Neural progenitor cell (in vitro differentiated cells): ENCODE measurements at regions not wholly inside any gene's neighbourhood (a gene's known extent, or its start where the extent isn't known, plus 50 kb on each side); places are given as distances from the start of the nearest gene placed in this dataset.

Experiments
- DNase-seq: peaks from one replicate; pipeline ENCODE4 v3.0.0-alpha.2; 2016; ENCODE audit warnings: low spot score
- H2AFZ ChIP-seq: fragments of 200-600 bp; sonication (generic); replicated peaks from 2 replicates; pipeline ENCODE4 v1.6.1; 2016; ENCODE audit warnings: antibody characterized with exemption
- H3F3A ChIP-seq: fragments of 200-600 bp; sonication (generic); 2 replicates; pipeline ENCODE4 v1.6.1; 2016; ENCODE audit warnings: antibody characterized with exemption, low read depth
- H3K27ac ChIP-seq: fragments of 200-600 bp; sonication (generic); 2 replicates; pipeline ENCODE4 v1.5.1; 2016; ENCODE audit warnings: mild to moderate bottlenecking
- H3K27me3 ChIP-seq: fragments of 200-600 bp; sonication (generic); 2 replicates; pipeline ENCODE4 v1.6.1; 2016; ENCODE audit warnings: mild to moderate bottlenecking, moderate library complexity
- H3K36me3 ChIP-seq: fragments of 200-600 bp; sonication (generic); 2 replicates; pipeline ENCODE4 v1.5.1; 2016
- H3K4me1 ChIP-seq: fragments of 200-600 bp; sonication (generic); 2 replicates; pipeline ENCODE4 v1.6.1; 2016; ENCODE audit warnings: mixed run types
- H3K4me2 ChIP-seq: fragments of 200-600 bp; sonication (generic); 2 replicates; pipeline ENCODE4 v1.6.1; 2016
- H3K4me3 ChIP-seq: fragments of 200-600 bp; sonication (generic); 2 replicates; pipeline ENCODE4 v1.5.1; 2016
- H3K79me2 ChIP-seq: fragments of 200-600 bp; sonication (generic); 2 replicates; pipeline ENCODE4 v1.6.1; 2016; ENCODE audit warnings: low read depth
- H3K9ac ChIP-seq: fragments of 200-600 bp; sonication (generic); 2 replicates; pipeline ENCODE4 v1.6.1; 2016
- H3K9me3 ChIP-seq: fragments of 200-600 bp; sonication (generic); 2 replicates; pipeline ENCODE4 v1.5.1; 2016; ENCODE audit warnings: low read depth
- H4K20me1 ChIP-seq: fragments of 200-600 bp; sonication (generic); 2 replicates; pipeline ENCODE4 v1.6.1; 2016; ENCODE audit warnings: low read depth
- H3K27ac Mint-ChIP-seq: 3 replicates; pipeline ENCODE4 v1.8.0; 2021; ENCODE audit warnings: mixed read lengths
- H3K27me3 Mint-ChIP-seq: 2 replicates; pipeline ENCODE4 v1.8.0; 2022; ENCODE audit warnings: low read depth, mild to moderate bottlenecking, inconsistent platforms, moderate library complexity, mixed read lengths; ENCODE audit not compliant: insufficient read depth
- H3K36me3 Mint-ChIP-seq: 3 replicates; pipeline ENCODE4 v1.8.0; 2021; ENCODE audit warnings: mixed read lengths
- H3K4me1 Mint-ChIP-seq: 3 replicates; pipeline ENCODE4 v1.8.0; 2021; ENCODE audit warnings: mixed read lengths
- H3K4me3 Mint-ChIP-seq: 3 replicates; pipeline ENCODE4 v1.8.0; 2021; ENCODE audit warnings: mild to moderate bottlenecking, moderate library complexity, mixed read lengths
- H3K9me3 Mint-ChIP-seq: 3 replicates; pipeline ENCODE4 v1.8.0; 2020; ENCODE audit warnings: mixed read lengths
- EZH2 ChIP-seq: fragments of 200-600 bp; sonication (generic); IDR thresholded peaks from 2 replicates; pipeline ENCODE4 v1.6.1; 2017; ENCODE audit warnings: antibody characterized with exemption, mild to moderate bottlenecking, moderate library complexity
- EZH2phosphoT487 ChIP-seq: fragments of 200-600 bp; sonication (generic); IDR thresholded peaks from 2 replicates; pipeline ENCODE4 v1.6.1; 2017; ENCODE audit warnings: antibody characterized with exemption
- TF ChIP-seq, protein P1 (sequence below): fragments of 200-600 bp; sonication (generic); IDR thresholded peaks from 2 replicates; pipeline ENCODE4 v1.5.1; 2017; ENCODE audit warnings: antibody characterized with exemption, mild to moderate bottlenecking

DNA sequence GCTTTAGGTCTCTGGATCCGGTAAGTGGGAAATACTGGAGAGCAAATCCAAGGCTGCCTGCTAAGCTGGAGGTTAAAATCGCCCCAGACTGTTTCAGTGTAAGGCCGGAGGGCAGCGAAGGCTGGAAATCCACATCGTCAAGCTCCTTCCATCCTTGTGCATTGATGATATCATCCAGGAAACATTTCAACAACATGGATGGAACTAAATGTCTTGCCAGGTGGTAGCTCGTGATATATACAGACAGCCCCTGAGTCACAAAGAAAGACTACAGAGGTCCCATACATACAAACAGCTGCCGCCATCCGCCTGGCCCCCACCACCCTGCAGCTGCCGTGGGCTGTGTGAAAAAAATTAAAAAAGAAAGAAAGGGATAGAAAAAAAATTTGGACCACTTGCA lies 148.9 kb upstream of the RBPJ start:
- H3K4me2 ChIP-seq: no peak overlapping the region
- no peaks in the 10 kb centered on the region for H3K27me3 ChIP-seq
- no peak overlapping the region for H3K9ac ChIP-seq
- no peak overlapping the region for H3K27ac ChIP-seq
- H3K79me2 ChIP-seq: no peaks in the 10 kb centered on the region
- Mint-ChIP-seq H3K4me3 (no peak overlapping the region), H3K9me3 (no peaks in the 10 kb centered on the region), H3K4me1 (peaks cover 6% of the 10 kb centered on the region), H3K27me3 (peaks cover 2% of the 10 kb centered on the region), H3K36me3 (no peaks in the 10 kb centered on the region), H3K27ac (no peak overlapping the region)
- no peaks in the 10 kb centered on the region for H4K20me1 ChIP-seq
- H3K9me3 ChIP-seq: no peaks in the 10 kb centered on the region
- no peak overlapping the region for H3K4me3 ChIP-seq
- no peaks in the 10 kb centered on the region for H3K4me1 ChIP-seq
- TF ChIP-seq EZH2phosphoT487: no peak
- TF ChIP-seq, protein P1, sequence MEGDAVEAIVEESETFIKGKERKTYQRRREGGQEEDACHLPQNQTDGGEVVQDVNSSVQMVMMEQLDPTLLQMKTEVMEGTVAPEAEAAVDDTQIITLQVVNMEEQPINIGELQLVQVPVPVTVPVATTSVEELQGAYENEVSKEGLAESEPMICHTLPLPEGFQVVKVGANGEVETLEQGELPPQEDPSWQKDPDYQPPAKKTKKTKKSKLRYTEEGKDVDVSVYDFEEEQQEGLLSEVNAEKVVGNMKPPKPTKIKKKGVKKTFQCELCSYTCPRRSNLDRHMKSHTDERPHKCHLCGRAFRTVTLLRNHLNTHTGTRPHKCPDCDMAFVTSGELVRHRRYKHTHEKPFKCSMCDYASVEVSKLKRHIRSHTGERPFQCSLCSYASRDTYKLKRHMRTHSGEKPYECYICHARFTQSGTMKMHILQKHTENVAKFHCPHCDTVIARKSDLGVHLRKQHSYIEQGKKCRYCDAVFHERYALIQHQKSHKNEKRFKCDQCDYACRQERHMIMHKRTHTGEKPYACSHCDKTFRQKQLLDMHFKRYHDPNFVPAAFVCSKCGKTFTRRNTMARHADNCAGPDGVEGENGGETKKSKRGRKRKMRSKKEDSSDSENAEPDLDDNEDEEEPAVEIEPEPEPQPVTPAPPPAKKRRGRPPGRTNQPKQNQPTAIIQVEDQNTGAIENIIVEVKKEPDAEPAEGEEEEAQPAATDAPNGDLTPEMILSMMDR: no peak
- no peak for TF ChIP-seq EZH2
- no peaks in the 10 kb centered on the region for H3F3A ChIP-seq
- no peaks in the 10 kb centered on the region for H3K36me3 ChIP-seq
- no peak overlapping the region for H2AFZ ChIP-seq
- no peak for DNase-seq

DNA sequence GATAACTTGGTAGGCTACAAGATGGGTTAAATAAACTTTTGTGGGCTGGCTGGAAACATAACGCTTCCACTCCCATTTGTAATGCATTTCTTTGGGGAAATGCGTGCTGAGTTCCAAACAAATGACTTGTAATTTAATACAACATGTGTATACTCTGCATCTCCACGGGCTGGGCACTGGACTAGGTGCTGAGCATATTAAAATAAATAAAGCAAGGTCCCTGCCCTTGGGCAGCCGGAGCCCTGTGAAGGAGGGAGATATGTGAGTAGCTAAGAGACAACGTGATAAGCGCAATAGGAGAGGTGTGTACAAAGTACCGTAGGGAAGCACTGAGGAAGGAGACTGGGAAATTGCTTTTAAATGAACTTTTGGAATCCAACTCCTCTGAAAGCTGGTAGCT lies 147.2 kb upstream of the RBPJ start:
- no peak overlapping the region for H3K27ac ChIP-seq
- H3K36me3 ChIP-seq: no peaks in the 10 kb centered on the region
- no peak overlapping the region for H3K4me3 Mint-ChIP-seq
- no peaks in the 10 kb centered on the region for H4K20me1 ChIP-seq
- H3K9me3 Mint-ChIP-seq: no peaks in the 10 kb centered on the region
- H3K27ac Mint-ChIP-seq: no peak overlapping the region
- no peaks in the 10 kb centered on the region for H3K9me3 ChIP-seq
- H3K27me3 ChIP-seq: no peaks in the 10 kb centered on the region
- H3K79me2 ChIP-seq: no peaks in the 10 kb centered on the region
- H3K4me2 ChIP-seq: no peak overlapping the region
- H3K4me1 Mint-ChIP-seq: peaks cover 6% of the 10 kb centered on the region
- no peaks in the 10 kb centered on the region for H3F3A ChIP-seq
- H2AFZ ChIP-seq: no peak overlapping the region
- no peak for DNase-seq
- H3K9ac ChIP-seq: no peak overlapping the region
- no peak for TF ChIP-seq EZH2
- no peak for TF ChIP-seq EZH2phosphoT487
- TF ChIP-seq, protein P1: no peak
- no peak overlapping the region for H3K4me3 ChIP-seq
- H3K4me1 ChIP-seq: no peaks in the 10 kb centered on the region
- H3K27me3 Mint-ChIP-seq: peaks cover 2% of the 10 kb centered on the region
- H3K36me3 Mint-ChIP-seq: no peaks in the 10 kb centered on the region

DNA sequence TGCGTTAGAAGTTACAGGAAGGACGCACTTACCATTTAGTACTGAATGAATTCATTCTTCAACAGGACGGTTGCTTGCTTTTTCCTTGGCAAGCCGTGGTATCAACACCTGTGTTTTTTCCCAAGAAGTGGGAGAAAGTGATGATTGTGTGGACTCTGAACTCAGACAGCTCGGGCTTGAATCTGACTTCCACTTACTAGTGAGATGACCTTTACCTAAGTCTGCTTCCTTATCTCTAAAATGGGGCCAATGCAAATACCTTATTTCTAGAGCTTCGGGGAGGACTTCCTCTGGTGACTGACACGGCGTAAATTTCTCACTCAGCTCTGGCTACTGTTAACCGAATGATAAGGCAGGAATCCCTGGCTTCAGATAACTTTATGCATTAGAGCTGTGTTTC lies 146.8 kb upstream of the RBPJ start:
- no peak overlapping the region for H3K27ac Mint-ChIP-seq
- H3K79me2 ChIP-seq: no peaks in the 10 kb centered on the region
- no peaks in the 10 kb centered on the region for H3K36me3 ChIP-seq
- H3K4me2 ChIP-seq: no peak overlapping the region
- H3K9me3 ChIP-seq: no peaks in the 10 kb centered on the region
- peaks cover 6% of the 10 kb centered on the region for H3K4me1 Mint-ChIP-seq
- no peaks in the 10 kb centered on the region for H3K36me3 Mint-ChIP-seq
- H3K4me3 Mint-ChIP-seq: no peak overlapping the region
- no peaks in the 10 kb centered on the region for H3K9me3 Mint-ChIP-seq
- peaks cover 2% of the 10 kb centered on the region for H3K27me3 Mint-ChIP-seq
- no peak overlapping the region for H3K9ac ChIP-seq
- H4K20me1 ChIP-seq: no peaks in the 10 kb centered on the region
- no peak for DNase-seq
- H2AFZ ChIP-seq: no peak overlapping the region
- no peak overlapping the region for H3K27ac ChIP-seq
- H3K4me1 ChIP-seq: no peaks in the 10 kb centered on the region
- H3K27me3 ChIP-seq: no peaks in the 10 kb centered on the region
- H3F3A ChIP-seq: no peaks in the 10 kb centered on the region
- no peak overlapping the region for H3K4me3 ChIP-seq
- TF ChIP-seq EZH2: no peak
- TF ChIP-seq EZH2phosphoT487: no peak
- TF ChIP-seq, protein P1: no peak
